Islet of Langerhans (tissue), 1 donor: ENCODE measurements at regions not wholly inside any gene's neighbourhood (a gene's known extent, or its start where the extent isn't known, plus 50 kb on each side); places are given as distances from the start of the nearest gene placed in this dataset.

Experiments
- FAIRE-seq: peaks from one replicate; lab custom pipeline; 2011; peaks lifted over from hg19 to GRCh38; lab: Jason Lieb, UNC

DNA sequence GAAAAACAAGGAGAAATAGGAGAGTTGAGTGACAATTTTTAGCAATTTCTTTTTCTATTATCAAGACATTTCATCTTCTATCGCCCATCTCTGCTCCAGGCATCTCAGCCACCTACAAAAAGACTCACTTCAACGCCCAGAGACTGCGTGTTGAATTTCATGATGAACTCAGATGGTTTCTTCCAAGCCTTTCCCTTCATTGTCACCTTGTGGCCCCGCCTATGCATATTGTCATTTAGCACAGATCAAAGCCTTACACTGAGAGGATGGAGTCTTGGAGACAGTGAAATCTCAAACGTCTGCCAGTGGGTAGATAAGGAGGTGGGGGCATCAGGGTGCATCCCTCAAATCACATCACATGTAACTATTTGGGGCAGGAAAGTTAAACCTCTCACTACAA, 319.4 kb downstream of the SIPA1L2 start:
- FAIRE-seq: no peak

DNA sequence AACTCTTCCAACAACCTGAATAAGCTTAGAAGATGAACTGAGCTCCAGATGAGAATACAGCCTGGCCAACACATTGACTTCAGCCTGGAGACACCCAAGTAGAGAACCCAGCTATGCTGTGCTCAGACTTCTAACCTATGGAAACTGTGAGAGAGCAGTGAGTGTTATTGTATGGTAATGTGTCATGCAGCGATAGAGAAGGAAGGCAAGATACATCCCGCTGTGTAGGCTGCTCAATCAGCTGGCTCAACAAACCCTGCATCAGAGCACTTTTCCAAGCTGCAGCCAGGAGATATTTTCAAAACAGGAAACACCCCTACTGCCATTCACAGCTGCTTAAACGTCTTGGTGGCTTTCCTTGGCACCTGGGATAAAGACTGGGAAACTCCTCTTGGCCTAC, 321.3 kb downstream of the SIPA1L2 start:
- FAIRE-seq: no peak

DNA sequence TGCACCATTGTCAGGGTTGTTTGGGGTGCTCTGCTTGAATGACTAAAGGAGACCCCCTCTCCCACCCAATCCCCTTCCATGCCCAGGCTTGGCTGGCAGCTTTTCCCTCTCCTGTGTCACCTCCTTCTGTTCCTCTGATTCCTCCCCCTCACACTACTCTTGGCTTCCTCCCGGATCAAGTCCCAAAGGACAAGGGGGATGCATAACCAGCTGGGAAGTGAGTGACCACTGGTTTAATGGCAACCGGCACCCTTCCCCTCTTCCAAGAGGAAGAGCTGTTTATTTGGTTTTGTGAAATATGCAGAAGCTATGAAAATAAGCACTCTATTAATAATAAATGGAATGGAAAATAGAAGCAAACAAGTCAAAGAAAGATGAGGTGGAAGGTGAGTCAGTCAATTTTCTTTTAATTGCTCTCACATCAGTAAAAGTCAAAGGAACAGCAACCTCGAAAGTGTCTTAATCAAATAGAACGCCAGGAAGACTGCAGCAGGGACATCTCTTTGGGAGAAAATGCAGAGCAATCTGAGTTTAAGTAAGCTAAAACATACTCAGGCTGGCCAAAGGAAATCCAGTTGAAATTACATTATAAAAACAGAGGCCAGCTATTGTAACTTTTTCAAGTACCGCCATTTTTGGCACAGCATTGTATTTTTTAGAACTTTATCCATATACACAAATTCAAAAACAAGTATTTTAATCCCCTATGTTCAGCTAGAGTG, 322.5 kb downstream of the SIPA1L2 start:
- no peak for FAIRE-seq

DNA sequence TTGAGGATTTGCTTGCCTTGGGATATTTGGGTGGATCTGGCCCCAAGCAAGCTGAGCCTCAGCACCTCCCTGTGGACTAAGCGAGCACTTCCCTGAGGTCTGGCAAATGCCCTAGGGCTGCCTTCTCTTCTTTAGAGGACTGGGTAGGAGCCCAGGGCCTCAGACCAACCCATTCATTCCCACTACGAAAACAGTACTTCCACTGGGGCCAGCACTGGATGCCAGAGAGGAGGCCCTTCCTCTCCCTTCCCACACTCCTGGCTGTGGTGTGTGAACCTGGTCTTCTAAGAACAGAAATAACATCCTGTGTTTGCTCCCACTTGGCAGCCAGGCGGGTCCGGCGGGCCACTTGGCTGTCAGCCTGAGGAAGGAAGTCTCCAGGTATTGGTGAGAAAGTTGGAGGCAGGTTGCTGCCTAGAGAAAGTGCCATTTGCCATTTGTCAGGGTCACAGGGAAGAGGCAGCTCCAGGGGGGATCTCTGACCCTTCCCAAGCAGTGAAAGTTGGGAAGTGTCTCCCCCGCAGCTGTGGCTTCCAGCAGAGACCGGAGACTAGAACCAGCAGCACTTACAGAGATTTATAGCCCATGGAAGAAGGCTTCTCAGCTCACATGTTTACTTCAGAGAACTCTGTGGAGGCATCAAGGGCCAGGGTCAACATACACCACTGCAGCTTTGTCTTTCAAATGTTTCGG, 323.5 kb downstream of the SIPA1L2 start:
- no peak for FAIRE-seq

DNA sequence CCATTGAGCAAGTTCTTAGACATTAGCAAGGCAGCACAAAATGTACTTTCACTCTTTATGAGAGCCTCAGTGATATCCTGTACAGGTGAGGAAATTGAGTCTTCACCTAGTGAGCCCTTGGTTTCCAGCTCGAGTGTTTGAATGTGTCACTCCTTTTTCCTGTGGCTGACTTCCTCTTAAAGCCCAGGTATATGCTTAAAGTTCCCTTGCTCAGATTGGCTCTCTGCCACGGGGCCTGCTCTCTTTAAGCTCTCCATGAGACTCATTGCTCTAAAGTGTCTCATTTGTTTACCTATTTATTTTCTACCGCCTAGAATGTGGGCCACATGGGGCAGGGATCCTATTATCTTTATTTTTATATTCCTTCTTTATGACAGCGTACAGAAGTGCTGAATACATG, 324.9 kb downstream of the SIPA1L2 start:
- FAIRE-seq: no peak

DNA sequence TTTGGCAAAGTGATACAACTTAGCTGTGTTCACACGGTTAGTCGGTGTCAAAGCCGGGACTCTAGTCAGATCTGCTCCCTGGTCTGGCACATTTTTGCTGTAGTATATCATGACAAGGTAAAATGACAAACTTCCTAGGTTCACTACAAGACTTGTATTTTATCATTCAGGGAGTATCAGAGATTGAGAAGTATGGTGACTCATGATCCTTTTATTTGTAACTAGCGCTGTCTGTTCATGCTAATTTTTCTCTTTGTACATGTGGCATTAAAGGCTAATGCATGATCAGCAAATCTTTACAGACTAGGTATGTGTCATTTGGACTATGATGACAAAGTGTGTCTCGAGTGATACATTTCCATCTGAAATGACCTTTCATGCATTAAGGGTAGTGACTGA, 326.7 kb downstream of the SIPA1L2 start:
- no peak for FAIRE-seq

DNA sequence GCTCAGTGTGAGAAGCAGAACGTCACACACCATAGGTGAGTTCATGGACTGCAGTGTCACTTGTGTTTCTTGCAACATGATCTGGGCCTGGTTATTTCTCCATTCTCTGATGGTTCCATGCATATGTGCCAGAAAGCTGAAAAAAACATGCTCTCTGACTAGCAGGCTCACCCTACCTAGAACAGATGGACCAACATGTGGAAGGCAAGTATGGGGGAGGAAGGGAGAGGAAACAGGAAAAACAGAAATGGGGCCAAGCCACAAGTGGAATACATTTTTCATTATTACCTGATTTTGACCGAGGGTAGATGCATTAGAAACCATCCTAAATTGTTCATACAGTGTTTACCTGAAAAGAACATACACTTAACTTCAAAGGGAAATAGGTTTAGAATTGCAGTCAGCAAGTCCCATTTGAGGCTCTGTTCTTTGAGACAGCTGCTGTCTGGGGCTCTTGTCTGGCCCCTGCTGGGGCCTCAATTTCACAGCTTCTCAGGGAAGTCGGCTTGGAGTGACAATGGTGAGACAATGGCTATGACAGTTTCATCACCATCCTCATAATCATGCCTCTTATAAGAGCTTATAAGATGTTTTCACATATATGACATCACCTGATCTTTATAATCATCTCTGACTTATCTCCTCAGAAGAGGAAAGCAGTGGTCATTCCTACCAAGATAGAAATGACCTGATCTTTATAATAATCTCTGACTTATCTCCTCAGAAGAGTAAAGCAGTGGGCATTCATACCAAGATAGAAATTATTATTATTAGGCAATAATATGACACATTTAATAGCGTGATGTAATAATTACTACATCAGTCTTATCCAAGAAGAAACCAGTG, 327.3 kb downstream of the SIPA1L2 start:
- no peak for FAIRE-seq

DNA sequence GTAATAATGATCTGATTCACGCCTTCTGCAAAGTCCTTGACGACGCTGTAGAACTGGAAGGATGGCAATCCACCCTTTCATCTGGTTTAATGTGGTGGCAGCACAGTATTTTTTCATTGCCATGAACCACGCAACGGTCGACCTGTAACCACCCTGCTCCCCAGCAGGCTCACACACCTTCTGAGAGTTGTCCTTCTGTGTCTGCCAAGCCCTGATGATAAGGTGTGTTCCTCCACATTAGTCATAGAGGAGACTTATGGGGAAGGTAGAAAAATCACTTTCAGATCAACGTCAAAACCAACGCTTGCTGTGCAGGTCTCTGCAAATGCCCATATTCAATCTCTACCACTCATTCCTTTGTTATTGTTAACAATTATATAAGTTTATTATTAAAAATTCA, 328.7 kb downstream of the SIPA1L2 start:
- FAIRE-seq: no peak

DNA sequence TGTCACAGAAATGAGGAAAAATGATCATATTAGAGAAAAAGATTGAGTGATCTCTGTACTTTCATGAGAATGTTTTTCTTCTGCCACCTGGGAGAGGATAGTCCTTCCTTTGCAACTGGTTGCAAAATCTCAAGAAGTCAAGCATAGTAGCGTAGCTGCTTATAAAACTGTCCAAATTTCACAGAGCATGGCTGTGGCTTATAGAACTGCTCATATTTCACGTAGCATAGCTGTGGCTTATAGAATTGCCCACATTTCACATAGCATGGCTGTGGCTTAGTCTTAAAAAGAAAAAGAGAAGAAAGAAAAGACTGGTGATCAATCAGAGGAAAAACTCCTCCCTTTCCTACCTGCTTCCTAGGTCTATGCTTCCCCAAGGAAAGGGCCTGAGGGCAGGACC, 329.5 kb downstream of the SIPA1L2 start:
- no peak for FAIRE-seq

DNA sequence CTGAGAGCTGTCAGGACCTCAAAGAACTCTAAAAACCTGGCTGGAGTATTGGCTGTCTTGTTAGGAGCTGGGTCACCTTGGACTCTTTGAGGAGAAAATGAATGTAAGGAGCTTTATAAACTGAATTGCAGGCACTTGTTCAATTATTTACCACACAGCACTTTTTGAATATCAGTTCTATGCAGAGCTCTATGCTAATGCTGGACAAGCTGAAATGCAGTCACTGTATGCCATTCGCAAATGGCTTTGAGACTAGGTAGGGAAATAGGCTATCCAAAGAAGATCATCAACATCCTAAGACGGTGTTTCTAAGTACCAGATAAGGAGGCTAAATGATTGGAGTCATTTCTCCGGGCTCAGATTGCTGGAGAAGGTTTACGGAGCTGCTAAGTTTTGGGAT, 333.5 kb downstream of the SIPA1L2 start:
- no peak for FAIRE-seq

DNA sequence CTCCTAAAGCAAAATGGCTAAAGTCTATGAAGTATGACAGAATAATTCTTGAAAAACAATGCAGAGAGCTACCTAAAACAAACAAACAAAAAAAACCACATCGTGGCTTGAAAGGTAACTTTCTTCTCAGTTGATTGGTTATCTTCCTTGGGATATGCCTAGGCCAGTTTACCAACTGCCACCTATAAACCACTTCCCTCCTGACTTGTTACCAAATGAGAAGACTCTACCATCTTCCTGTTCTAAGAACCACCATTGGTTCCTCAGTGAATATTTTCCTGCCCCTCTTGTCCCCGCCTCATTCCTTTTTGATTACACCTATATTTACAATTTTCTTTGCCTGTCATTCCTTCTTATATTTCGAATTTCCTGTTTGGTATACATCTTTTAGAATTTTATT, 336.6 kb downstream of the SIPA1L2 start:
- no peak for FAIRE-seq

DNA sequence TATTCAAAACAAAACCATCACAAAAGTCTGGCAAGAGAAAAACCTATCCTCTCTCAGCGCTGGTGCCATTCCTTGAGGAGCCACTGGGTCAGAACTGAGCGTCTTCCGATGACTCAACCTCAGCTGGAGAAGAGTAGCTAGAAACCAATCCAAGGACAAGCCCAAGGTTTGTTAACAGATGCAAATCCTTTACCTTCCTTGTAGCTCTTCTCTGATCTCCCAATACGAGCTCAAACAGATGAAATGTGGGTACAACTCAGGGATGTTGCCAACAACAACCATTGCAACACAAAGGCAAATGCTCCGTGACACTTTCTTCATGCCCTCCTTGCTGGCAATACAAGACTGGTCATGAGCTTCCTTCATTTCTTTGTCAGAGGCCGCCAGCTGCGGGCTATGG, 337.1 kb downstream of the SIPA1L2 start:
- FAIRE-seq: no peak

DNA sequence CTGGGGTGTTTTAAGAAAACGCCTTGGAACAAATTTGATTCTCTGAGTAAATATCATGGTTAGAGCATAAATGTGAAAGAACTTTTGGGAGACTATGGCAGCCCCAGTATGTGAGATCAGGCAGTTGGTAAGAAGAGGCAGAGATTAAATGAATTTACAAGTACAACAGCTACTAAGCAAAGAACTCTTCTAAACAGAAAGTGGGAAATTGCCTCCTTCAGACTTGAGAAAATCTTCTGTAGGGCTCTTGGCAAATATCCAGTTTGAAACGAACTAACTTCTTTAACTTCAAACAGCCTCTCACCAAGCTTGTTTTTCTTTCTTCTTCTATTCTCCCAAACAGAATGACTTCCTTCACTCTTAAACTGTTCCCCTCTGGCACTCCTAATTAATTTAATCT, 337.7 kb downstream of the SIPA1L2 start:
- FAIRE-seq: no peak

DNA sequence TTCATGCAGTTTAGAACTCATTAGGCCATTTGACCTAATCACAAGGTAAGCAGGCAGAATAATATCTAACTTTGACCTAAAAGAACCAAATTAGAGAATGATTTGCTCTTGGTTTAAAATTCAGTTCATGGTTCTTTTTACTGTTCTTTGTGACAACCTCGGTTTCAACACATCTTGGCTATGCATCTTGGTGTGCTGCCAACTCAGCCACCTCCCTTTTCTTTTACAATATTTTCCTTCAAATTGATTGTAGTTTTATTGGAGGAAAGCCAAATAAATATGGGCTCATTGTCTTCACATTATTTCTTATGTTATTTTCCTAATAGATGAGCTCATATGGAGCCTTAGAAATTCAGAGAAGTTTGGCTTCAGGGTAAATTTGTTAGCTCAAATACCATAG, 338.3 kb downstream of the SIPA1L2 start:
- no peak for FAIRE-seq

DNA sequence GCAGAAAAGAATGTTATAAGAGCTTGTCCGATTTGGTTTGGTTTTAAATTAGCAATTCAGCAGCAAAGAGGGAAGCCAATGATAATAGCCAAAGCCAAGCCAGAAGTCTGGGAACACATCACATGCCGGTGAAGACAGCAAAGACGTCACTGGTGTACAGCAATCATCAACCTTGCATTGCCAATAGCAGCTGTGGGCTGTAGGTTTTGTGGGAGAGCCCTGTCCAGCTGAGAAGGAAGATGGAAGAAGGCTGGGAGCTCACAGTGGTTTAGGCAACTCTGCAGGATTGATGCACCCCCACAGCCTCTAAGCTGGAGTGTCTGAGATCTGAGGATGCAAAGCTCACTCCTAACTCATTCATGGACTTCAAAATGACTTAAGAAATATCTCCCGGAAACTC, 338.7 kb downstream of the SIPA1L2 start:
- FAIRE-seq: no peak

DNA sequence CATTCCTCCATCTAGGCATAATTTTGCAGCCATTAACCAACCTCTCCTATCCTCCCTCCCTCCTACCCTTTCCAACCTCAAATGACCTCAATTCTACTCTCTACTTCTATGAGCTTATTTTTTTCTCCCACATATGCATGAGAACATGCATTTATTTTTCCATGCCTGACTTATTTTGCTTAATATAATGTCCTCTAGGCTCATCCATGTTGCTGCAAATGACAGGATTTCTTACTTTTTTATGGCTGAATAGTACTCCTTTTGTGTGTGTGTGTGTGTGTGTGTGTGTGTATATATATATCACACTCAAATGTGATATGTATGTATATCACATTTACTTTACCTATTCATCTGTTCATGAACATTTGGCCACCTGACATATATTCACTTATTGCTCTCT, 339.4 kb downstream of the SIPA1L2 start:
- FAIRE-seq: no peak

DNA sequence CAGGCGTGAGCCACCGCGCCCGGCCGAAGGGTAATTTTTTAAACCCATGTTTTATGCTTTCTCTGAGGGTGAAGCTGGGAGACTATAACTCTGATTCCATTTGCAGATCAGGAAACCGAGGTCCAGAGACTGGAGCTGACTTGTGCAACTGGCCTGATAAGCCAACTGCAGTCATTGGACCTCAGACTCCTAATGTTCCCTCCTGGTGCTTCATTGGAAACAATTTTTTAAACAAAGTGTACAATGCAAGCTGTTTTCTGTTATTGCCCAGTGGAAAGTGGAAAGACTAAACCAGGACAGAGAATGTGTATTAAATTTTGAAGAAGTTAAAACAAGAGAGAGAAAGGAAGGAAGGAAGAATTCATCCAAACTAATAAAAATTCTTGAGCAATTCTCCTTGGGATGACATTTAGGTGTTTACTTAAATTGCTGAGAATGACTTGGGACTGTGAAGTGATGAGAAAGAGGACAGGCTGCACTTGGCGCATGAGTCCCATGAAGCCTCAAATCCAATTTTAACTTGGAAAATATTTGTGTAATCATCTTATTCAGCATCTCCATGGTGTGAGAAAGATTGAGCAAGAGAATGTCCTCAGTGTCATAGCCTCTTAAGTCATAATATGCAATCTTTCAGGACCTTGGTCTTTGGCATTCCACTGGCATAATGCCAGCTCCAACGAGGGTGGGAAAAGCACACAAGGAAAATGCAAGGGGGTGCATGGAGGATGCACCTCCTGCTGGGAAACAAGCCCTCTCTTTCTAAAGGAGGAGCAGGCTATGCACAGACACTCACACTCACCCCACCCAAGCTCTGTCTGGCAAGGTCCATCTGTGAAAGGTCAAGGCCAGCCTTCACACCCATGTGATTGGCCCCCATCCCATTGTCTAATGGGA, 342.0 kb downstream of the SIPA1L2 start:
- no peak for FAIRE-seq

DNA sequence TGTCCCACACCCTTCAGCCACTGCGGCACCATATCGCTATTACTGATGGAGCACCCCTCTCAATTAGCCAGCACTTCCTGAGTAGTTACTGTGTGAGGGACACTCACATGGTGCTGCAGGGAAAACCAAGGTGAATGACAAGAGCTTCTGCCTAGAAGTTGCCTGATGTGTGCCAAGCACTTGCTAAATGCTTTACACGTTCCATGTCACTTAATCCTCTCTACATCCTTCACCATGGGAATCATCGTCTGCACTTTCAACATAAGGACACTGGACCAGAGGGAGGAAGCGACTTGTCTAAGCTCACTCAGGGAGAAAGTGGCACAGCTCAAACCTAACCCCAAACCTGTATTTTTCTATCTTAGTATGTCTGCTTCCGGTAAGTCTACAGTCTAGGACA, 344.8 kb downstream of the SIPA1L2 start:
- no peak for FAIRE-seq

DNA sequence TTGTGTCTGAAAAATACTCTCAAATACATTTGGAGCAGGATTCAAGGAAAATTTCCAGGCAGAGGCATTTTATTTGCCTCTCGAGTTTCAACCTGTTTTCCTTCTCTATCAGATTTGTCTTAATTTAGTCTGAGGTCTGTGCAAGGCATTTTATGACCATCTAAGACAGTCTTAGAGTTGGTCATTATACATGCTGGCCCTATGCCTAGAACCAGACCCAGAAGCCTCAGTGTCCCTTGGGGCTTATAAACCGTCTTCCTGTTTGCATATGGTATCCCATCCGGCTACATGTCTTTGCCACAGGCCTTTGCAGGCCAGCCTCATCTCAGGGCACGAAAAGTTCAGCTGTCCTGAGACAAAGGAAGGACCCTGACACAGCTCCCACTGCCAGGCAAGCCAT, 346.1 kb downstream of the SIPA1L2 start:
- no peak for FAIRE-seq

DNA sequence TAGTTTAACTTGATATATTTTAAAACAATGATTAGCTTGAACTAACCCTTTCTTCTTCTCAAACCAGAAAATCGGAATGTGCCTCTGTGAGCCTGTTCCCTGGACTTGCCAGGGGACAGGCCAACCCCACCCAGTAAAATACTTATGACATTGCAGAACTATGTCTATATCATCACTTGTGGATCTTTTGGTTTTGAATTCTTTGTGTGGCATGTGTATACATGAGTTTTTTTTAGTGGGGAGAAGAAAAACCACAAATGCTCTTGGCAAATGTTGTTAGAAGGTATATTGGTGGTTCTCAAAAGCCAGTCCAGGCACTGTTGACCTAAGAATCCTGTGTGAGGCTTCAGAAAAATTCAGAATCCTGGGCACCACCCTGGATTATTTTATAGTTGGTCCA, 347.4 kb downstream of the SIPA1L2 start:
- FAIRE-seq: no peak

DNA sequence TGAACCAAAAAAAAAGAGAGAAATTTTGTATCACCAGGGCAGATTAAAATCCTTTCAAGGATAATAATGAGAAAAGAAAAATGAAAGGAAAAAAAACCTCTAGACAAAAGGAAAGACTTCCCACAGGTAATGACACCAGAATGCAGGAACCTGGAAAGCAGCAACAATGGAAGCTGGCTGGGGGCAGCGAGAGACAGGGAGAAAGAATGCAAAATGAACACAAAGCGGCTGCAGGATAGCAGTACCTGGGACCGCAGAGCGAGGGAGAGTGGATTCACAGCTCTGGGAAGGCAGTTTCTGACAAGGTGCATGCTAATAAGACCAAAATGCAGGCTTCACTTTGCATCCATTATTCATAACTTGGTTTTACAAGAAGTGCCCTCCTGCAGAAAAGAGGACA, 349.0 kb downstream of the SIPA1L2 start:
- FAIRE-seq: no peak

DNA sequence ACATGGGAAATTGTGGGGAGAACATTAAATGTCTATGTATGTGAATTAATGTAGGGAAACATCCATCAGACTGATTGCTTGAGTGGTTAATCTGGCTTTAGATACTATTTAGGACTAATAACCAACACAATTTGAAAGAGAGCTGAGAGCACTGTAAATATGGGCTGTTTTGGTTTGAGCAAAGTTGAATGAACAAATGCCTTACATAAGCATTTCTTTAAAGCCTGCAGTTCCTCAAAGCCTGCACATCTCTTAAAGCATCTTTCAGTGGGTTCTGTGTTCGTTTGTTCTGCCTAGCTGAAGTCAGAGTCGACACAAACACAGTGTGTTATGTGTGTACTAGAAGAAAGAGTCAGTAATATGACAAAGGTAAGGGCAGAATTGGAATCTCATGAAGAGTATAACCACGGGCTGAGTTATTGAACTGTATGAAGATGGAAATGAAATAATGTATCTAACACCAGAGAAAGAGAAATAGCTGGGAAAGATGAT, 350.0 kb downstream of the SIPA1L2 start:
- no peak for FAIRE-seq
